Putamen (tissue), 1 donor: ENCODE measurements at regions not wholly inside any gene's neighbourhood (a gene's known extent, or its start where the extent isn't known, plus 50 kb on each side); places are given as distances from the start of the nearest gene placed in this dataset.
A peak's percentile ranks its signal among the peaks of the same experiment; 100 is the strongest.
"Not testable (repeated sequence)": the region's sequence is repeated elsewhere in the genome, so short reads cannot be mapped to it uniquely, and the experiment has no call there.

Source experiments
- DNase-seq: peaks from one replicate; pipeline ENCODE4 v3.0.0-alpha.2; 2016; ENCODE audit warnings: low spot score

DNA sequence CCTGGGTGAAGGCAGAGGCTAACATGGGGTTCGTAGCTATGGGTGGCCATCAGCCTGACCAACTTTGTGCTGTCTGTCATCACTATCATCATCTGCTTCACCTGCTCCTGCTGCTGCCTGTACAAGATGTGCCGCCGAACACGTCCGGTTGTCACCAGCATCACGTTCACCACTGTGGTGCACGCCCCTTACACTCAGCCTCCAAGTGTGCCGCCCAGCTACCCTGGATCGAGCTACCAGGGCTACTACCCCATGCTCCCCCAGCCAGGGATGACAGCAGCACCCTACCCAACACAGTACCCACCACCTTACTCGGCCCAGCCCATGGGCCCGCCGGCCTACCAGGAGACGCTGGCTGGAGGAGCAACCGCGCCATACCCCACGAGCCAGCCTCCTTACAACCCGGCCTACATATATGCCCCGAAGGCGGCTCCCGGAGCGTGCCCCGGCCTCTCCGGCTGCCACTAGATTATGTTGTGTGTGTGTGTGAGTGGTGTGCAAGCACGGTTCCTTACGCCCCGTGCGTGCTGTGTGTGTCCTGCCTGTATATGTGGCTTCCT is 213.4 kb upstream of the XIST start:
- no peak for DNase-seq

DNA sequence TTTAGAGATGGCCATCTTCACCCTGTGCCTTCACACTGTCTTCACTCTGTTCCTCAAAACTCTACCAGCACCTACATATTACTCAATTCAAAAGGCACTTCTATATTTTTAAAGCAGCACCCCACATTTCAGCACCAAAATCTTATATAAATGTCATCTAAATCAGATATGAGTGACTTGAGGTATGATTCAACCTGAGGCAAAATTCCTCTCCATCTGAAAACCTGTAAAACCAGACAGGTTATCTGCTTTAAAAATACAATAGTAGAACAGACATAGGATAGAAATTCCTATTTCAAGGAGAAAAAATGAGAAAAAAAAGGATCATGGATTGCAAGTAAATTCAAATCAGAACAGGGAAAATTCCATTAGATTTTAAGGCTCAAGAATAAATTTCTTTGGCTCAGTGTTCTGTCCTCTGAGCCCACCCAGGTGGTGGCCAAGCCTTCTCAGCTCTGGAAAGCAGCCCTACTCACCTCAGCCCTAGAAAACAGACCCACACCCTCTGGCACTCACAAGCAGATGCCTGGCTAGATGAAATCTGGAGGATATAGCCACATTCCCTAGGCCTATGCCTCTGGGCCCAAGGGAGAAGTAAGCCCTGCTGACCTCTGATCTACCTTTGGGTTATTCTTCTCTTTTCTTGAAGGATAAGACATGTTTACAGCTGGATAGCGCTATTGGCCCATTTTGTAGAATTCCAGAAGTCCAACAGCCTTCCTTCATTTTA is 211.1 kb upstream of the XIST start:
- DNase-seq: peak; percentile 2

DNA sequence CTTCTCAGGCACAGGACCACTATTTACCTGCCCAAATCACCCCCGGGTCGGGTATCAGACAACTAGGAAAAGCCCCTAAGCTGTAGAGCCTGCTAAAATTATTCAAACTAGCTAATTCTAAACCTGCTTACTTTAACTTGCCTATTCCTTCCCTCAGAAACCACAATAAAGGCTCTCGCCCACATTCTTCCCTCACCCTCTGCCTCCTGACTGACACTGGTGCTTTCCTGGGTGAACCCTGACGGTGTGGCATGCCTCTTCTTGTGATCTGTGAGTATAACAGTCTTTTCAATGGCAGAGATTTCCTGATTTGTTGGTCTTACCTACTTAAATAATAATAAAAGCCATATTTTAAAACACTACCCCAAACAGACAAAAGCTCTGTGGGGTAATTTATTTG is 209.4 kb upstream of the XIST start:
- peak; percentile 7 for DNase-seq

DNA sequence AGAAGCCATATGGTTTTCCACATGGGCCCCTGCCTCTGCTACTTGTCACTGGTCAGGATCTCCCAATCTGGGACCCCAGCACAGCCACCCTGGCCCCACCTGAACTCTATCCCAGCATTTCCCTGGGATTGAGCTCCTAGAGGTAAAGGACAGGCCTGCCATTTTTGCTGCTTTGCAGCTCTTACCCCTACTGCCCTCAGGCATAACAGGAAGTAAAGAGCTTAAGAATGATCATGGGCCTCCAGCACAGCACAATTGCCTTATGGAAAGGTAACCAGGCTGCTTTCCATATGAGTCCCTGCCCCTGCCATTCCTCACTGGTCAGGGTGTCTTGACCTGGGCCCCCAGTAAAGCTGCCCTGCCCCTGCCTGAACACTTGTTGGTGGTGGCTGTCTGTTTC is 196.6 kb upstream of the XIST start:
- DNase-seq: no peak

DNA sequence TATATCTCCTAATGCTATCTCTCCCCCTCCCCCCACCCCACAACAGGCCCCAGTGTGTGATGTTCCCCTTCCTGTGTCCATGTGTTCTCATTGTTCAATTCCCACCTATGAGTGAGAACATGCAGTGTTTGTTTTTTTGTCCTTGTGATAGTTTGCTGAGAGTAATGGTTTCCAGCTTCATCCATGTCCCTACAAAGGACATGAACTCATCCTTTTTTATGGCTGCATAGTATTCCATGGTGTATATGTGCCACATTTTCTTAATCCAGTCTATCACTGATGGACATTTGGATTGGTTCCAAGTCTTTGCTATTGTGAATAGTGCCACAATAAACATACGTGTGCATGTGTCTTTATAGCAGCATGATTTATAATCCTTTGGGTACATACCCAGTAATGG is 181.6 kb upstream of the XIST start:
- DNase-seq: not testable (repeated sequence)

DNA sequence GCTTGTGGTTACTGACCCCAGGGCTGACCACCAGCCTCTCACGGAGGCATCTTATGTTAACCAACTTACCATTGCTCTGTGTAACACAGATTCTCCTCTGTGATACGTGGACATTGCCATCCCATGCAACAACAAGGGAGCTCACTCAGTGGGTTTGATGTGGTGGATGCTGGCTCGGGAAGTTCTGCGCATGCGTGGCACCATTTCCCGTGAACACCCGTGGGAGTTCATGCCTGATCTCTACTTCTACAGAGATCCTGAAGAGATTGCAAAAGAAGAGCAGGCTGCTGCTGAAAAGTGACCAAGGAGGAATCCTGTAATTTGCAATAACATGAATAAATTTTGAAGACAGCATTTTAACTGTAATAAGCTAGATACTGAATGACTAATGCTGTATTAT is 179.0 kb upstream of the XIST start:
- not testable (repeated sequence) for DNase-seq

DNA sequence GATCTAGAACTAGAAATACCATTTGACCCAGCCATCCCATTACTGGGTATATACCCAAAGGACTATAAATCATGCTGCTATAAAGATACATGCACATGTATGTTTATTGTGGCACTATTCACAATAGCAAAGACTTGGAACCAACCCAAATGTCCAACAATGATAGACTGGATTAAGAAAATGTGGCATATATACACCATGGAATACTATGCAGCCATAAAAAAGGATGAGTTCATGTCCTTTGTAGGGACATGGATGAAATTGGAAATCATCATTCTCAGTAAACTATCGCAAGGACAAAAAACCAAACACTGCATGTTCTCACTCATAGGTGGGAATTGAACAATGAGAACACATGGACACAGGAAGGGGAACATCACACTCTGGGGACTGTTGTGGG is 178.3 kb upstream of the XIST start:
- DNase-seq: not testable (repeated sequence)

DNA sequence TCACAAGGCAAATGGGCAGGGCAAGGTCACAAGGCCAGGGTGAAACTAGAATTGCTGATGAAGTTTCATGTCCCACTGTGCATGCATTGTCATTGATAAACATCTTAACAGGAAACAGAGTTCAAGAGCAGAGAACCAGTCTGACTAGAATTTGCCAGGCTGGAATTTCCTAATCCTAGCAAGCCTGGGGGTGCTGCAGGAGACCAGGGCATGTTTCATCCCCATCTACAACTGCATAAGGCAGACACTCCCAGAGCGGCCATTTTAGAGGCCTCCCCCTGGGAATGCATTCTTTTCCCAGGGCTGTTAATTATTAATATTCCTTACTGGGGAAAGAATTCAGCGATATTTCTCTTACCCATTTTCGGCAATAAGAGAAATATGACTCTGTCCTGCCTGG is 172.6 kb upstream of the XIST start:
- not testable (repeated sequence) for DNase-seq

DNA sequence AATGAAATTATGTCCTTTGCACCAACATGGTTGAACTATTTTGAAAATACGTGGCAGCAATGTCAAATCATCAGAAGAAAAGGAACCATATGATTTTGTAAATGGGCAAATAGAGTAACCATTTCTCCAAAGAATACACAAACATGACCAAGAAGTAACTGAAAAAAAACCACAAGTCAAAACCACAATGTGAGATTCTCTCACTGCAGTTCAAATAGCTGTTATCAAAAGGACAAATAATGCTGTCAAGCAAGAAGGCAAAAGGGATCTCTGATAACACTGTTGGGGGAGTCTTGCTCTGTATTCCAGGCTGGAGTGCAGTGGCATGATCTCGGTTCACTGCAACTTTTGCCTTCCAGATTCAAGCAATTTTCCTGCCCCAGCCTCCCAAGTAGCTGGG is 170.7 kb upstream of the XIST start:
- DNase-seq: no peak

DNA sequence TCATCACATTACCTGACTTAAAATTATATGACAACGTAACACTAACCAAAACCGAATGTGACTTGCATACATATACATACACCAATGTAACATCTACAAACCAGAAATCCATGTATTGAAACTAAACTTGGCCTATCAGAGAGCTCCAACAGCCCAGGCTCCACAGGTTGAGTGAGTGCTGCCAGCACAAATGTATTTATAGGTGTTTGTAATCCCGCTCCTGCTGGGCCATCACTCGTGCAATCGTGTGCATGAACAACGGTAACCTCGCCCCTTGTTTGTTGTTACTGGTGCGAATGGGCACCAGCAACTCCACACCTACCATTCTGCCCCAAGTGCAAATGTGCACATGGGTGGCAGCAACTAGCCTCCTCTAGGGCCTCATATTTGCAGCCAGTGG is 165.7 kb upstream of the XIST start:
- no peak for DNase-seq

DNA sequence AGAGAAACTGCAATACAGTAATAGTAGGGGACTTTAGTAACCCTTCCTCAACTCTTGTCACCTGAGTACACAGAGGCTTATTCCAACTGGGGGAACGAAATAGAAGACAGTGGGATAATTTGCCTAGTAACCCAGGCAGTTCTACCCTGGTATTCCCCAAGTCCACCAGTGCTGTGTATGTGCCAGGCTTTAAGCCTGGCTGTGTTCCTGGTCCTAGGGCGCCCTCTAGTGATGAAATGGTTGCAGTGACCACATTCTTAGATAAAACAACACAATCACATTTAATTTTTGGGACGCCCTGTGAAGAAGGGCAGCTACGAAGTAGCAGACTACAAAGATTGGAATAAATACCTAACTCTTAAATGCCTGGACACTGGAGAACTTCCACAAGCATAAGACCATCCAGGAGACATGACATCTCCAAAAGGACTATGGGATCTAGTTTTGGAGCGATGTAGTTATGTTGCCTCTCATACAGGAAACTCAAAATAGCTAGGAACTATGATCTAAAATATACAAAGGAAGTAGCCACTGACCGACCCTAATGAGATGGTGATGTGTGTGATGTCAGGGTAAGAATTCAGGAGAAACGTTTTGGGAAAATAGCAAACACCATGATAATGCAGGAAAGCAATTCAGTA is 163.0 kb upstream of the XIST start:
- DNase-seq: peak; percentile 39

DNA sequence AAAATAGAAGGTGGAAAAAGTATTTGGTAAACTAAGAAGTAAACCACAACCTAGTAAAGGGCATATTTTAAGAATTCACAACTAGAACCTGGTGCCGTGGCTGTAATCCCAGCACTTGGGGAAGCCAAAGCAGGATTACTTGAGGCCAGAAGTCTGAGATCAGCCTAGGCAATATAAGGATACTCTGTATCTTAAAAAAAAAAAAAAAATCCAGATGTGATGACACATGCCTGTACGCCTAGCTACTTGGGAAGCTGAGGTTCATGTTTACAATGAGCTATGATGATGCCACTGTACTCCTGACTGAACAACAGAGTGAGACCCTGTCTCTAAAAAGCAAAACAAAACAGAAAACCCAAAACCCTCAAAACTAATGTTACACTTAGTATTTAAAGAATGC is 156.5 kb upstream of the XIST start:
- no peak for DNase-seq

DNA sequence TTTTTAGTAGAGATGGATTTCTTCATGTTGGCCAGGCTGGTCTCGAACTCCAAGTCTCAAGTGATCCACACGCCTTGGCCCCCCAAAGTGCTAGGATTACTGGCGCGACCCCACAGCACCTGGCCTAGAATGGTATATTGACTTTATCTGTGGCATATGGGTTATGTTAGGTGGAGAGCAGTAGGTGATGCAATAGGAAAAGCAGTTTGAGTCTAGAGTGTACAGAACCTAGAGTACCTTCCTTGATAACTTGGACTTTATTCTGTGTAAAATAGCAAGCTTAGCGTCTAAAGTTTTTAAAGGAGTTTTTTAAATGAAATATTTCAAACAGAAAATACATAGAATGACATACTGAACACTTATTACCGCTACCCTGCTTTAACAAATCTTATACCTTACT is 139.5 kb upstream of the XIST start:
- DNase-seq: no peak

DNA sequence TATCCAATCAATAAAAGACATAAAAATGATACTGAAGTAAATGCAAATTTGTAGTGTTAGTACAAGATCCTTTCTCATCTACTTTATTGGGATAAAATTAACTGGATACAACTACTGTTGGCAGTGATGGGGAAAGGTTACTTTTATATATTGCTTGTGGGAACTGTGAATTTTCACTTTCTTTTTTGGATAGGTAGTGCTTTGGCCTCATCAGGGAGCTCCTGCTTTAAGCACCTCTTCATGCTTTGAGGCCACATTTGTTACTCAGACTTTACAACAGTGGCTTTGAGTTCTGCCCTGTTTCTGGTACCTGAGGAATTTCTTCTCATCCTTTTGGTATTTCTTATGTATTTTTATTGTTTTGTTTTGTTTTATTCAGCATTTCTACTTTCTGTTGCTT is 134.7 kb upstream of the XIST start:
- no peak for DNase-seq

DNA sequence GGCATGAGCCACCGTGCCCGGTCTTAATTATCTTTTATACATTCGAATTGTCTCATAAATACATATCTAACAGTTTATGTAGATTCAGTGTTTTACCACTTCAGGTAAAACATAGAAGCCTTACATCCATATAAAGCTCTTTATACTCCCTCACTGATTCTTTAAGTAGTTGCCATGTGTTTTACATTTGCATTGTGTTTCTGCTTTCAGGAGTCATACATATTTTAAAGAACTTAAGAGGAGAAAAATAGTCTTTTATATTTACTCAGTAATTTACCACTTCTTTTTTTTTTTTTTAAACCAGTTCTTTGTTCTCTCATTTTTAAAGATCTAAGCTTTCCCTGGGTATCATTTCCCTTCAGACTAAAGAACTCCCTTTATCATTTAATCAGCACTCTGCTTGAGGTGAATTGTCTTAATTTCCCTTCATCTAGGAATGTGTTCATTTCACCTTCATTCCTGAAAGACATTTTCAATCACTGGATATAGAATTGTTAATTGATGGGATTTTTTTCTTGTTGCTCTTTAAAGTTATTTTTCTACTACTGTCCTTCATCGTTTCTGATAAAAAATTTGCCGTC is 127.1 kb upstream of the XIST start:
- no peak for DNase-seq

DNA sequence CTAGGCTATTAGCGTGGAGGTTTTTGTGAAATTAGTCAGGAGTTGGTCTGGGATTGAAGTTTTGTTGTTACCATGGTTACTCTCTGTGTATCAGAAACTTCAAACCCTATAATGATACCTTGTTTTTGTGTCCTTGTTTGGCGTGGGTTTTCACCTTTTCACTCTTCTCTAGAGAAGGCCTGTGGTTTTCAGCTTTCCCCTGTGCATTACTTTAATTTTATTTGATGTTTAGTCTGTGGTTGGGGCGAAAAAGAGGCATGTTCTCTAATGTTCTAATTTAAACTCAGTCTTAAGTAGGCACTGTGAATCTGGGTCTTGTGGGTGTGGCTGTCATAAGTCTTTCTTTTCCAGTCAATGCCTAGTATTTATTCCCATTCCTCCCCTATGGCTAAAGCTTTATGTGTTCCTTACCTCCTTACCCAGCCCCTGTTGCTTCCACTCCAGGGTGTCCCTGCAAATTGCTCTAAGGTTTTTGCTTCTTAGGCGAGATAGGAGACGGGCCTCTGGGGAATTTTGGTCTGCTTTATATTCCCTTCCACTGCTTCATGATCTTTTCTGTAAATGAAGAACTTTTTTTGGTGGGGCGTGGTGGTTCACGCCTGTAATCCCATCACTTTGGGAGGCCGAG is 125.1 kb upstream of the XIST start:
- peak; percentile 0 for DNase-seq

DNA sequence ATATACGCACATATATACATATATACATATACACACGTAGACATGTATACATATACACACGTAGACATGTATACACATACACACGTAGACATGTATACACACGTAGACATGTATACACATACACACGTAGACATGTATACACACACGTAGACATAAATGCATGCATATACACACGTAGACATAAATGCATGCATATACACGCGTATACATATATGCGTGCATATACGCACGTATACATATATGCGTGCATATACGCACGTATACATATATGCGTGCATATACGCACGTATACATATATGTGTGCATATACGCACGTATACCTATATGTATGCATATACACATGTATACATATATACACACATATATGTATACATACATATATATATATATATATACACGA is 114.9 kb upstream of the XIST start:
- not testable (repeated sequence) for DNase-seq

DNA sequence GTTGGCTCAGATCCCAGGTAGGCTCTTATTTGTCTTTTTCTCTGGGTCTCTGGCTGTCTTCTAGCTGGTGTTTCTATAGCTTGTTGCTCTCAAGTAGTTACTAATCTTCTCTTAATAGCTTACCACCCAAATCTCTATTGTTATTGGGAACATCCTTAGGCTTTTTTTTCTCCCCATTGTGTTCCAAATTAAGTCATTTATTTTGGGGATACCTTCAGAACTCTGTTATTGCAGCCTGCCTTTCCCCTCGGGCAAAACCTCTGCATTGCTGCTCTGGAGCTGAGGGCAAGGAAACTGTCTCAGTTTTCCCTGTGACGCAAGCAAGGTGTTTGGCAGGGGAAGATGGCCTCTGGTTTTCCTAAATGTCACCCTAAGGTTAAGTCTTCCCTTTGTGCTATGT is 113.3 kb upstream of the XIST start:
- DNase-seq: no peak

DNA sequence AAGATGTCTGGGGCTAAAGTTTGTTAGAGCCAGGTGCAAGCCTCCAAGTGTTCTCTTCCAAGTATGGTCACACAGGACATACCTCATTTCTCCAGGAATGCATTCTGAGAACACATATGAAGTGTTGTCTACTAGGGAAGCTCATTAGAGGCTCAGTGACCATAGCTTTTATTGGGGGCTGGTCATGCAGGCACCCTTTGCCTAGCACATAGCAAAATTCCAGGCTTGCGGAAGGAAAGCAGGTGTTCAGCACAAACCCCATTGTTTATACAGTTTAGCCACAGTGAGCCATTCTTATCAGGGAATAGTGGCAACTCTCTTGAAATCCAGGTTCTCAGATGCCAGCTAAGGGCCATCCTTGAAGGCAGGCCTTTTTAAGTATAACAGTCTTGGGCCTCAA is 112.1 kb upstream of the XIST start:
- no peak for DNase-seq

DNA sequence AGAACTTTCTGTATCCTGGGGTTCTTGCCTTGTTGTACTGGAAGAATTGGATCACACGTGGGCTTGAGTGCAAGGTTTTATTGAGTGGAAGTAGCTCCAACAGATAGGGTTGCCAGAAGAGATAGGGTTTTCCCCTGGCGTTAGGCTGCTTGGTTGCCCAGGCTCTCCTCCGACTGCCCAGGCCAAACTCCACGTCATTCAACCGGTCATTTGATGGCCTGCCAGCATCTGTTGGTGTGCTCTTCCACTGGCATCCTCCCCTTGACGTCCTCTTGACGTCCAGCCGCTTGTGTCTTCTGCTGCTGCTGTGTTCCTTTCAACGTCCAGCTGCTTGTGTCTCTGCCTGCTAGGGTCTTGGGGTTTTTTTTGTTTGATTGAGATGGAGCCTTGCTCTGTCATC is 111.2 kb upstream of the XIST start:
- no peak for DNase-seq

DNA sequence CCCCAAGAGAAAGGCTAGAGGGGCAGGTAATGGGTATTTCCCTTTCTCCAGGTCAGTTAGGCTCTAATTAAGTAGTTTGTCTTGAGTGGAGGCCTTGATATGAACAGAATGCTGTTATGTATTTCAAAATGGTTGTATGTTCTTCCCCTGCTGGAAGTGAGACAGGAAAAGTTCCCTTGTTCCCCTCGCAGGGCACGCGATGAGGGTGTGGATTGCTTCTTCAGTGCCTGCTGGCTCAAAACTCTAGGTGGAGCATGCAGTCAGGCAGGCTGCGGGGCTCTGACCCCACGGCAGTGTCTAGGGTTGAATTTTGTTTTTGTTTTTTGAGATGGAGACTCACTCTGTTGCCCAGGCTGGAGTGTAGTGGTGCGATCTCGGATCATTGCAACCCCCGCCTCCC is 110.4 kb upstream of the XIST start:
- DNase-seq: no peak

DNA sequence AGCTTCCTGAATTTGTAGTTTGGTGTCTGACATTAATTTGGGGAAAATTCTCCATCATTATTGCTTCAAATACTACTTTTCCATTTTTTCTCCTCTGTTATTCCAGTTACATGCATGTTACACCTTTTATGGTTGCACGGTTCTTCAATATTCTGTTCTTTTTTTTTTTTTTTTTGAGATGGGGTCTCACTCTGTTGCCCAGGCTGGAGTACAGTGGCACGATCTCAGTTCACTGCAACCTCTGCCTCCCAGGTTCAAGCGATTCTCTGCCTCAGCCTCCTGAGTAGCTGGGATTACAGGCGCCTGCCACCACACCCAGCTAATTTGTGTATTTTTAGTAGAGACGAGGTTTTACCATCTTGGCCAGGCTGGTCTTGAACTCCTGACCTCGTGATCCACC is 109.4 kb upstream of the XIST start:
- not testable (repeated sequence) for DNase-seq

DNA sequence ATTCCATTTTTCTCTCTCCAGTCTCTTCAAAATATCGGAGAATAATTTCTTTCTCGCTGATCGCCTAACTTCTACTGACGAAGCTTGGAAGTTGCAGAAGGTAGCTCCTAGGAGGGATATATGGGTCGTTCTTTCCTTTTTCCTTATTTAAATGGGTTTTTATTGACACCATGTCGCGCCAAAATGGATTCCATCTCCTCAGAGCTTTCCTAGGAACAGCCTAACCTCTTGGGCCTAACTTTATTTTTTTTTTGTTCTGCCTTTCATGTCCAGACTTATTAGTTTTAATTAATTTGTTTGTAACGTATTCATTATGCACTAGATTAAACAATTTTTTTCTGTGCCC is 92.0 kb upstream of the XIST start:
- DNase-seq: no peak
